HEK293T (cell line): ENCODE measurements at regions not wholly inside any gene's neighbourhood (a gene's known extent, or its start where the extent isn't known, plus 50 kb on each side); places are given as distances from the start of the nearest gene placed in this dataset.

Experiments
- CTCF ChIA-PET: fragments of 350-600 bp; formaldehyde crosslinking; extraction: SDS; loops from one replicate; lab custom pipeline; 2021; ENCODE audit warnings: antibody characterized with exemption, inconsistent platforms; lab: Yijun Ruan, JAX
- POLR2A ChIA-PET: fragments of 350-600 bp; formaldehyde crosslinking; extraction: SDS; loops from one replicate; lab custom pipeline; 2020; ENCODE audit warnings: antibody characterized with exemption, inconsistent platforms; lab: Yijun Ruan, JAX
- DNase-seq: peaks from one replicate; pipeline ENCODE4 v3.0.0; 2012; ENCODE audit warnings: mixed read lengths; ENCODE audit errors: extremely low spot score
- ARNT ChIP-seq: fragments of 450-650 bp; IDR thresholded peaks from 2 replicates; pipeline ENCODE4 v1.6.1; 2017; ENCODE audit warnings: mild to moderate bottlenecking
- BHLHE40 ChIP-seq: fragments of 450-650 bp; IDR thresholded peaks from 2 replicates; pipeline ENCODE4 v1.6.1; 2016; ENCODE audit warnings: mild to moderate bottlenecking, moderate library complexity, borderline replicate concordance
- CTBP1 ChIP-seq: fragments of 450-650 bp; IDR thresholded peaks from 2 replicates; pipeline ENCODE4 v1.6.1; 2016; ENCODE audit warnings: borderline replicate concordance
- ELF4 ChIP-seq: fragments of 450-650 bp; IDR thresholded peaks from 2 replicates; pipeline ENCODE4 v1.6.1; 2017; ENCODE audit warnings: antibody characterized with exemption
- FOXA1 ChIP-seq: fragments of 450-650 bp; IDR thresholded peaks from 2 replicates; pipeline ENCODE4 v1.6.1; 2016; ENCODE audit warnings: mild to moderate bottlenecking
- FOXK2 ChIP-seq: fragments of 450-650 bp; IDR thresholded peaks from 2 replicates; pipeline ENCODE4 v1.6.1; 2016; ENCODE audit warnings: mild to moderate bottlenecking
- FOXM1 ChIP-seq: fragments of 450-650 bp; IDR thresholded peaks from 2 replicates; pipeline ENCODE4 v1.6.1; 2017; ENCODE audit warnings: mild to moderate bottlenecking, borderline replicate concordance
- HDGF ChIP-seq: fragments of 450-650 bp; IDR thresholded peaks from 2 replicates; pipeline ENCODE4 v1.6.1; 2017; ENCODE audit warnings: antibody characterized with exemption, borderline replicate concordance
- L3MBTL2 ChIP-seq: fragments of 450-650 bp; conservative IDR thresholded peaks from 2 replicates; pipeline ENCODE4 v1.6.1; 2016; ENCODE audit warnings: mild to moderate bottlenecking
- LEF1 ChIP-seq: fragments of 450-650 bp; IDR thresholded peaks from 2 replicates; pipeline ENCODE4 v1.6.1; 2017; ENCODE audit warnings: mild to moderate bottlenecking, borderline replicate concordance
- NFRKB ChIP-seq: fragments of 450-650 bp; IDR thresholded peaks from 2 replicates; pipeline ENCODE4 v1.6.1; 2016; ENCODE audit warnings: mild to moderate bottlenecking, moderate library complexity
- SP1 ChIP-seq: fragments of 450-650 bp; IDR thresholded peaks from 2 replicates; pipeline ENCODE4 v1.6.1; 2017
- SUZ12 ChIP-seq: fragments of 450-650 bp; IDR thresholded peaks from 2 replicates; pipeline ENCODE4 v1.6.1; 2016; ENCODE audit warnings: mild to moderate bottlenecking
- TARDBP ChIP-seq: fragments of 450-650 bp; IDR thresholded peaks from 2 replicates; pipeline ENCODE4 v1.6.1; 2016
- ZNF384 ChIP-seq: fragments of 450-650 bp; IDR thresholded peaks from 2 replicates; pipeline ENCODE4 v1.6.1; 2016
- TF ChIP-seq, protein P1 (sequence below): fragments of 450-650 bp; IDR thresholded peaks from 2 replicates; pipeline ENCODE4 v1.6.1; 2016

DNA sequence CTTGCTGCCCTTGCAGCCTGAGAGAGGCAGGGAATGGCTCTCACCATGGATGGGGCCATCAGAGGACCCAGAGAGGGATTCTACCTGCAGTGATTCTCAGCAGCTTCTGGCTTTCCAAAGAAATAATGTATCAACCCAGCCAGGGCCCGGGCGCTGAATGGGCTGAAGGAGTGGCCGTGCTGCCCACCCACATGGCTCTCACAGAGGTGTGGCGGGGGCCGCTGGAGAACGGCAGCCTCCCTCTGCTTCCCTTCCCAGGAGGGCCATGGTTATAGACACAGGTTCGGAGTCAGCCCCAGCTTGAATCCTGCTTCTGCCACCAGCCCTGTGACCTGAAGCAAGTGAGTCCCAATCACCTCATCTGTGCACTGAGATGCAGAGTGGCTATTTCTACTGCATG, 82.7 kb downstream of the THAP12 start:
- no peak for TF ChIP-seq ELF4
- no peak for TF ChIP-seq SP1
- no peak for TF ChIP-seq SUZ12
- TF ChIP-seq LEF1: no peak

DNA sequence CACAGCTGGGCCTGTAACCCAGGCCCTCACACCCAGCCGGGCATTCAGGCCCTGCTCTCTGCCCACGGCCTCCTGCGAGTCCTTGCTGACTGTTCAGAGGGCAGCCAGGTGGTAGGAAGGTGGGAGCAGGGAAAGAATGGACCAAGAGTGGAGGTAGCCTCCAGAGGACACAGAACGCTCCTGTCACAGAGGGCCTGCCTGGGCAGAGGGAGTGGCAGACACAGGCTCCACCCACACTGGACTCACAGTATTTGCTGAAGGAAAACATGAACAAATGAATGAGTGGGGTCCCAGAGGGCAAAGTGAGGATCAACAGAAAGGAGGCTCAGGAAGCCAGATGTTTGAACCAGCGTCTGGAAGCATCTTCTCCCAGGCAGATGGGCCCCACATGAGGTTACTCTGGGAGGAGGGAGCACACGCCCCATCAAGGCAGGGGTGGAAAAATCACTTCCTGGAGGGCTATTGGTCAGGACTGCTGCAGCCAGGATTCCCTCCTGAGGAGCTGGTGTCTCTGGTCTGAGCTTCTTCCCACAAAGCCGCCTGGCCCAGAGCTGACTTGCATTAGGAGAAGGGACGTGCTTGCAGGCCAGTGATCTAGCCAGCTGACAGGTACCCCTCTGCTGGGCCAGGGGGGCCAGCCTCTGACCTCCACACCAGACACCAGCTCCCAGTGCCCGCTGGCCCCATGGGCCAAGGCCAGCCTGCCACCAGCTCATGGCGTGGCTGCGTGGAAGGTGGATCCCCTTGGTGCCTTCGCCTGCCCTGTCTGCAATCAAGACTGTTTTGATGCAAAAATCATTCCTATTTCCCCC, 84.0 kb downstream of the THAP12 start:
- no peak for TF ChIP-seq CTBP1
- TF ChIP-seq LEF1: no peak
- TF ChIP-seq NFRKB: no peak
- TF ChIP-seq, protein P1, sequence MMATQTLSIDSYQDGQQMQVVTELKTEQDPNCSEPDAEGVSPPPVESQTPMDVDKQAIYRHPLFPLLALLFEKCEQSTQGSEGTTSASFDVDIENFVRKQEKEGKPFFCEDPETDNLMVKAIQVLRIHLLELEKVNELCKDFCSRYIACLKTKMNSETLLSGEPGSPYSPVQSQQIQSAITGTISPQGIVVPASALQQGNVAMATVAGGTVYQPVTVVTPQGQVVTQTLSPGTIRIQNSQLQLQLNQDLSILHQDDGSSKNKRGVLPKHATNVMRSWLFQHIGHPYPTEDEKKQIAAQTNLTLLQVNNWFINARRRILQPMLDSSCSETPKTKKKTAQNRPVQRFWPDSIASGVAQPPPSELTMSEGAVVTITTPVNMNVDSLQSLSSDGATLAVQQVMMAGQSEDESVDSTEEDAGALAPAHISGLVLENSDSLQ: no peak
- TF ChIP-seq L3MBTL2: no peak
- TF ChIP-seq ARNT: no peak
- no peak for TF ChIP-seq HDGF
- TF ChIP-seq TARDBP: no peak
- no peak for TF ChIP-seq SUZ12
- no peak for TF ChIP-seq ELF4
- no peak for TF ChIP-seq FOXK2
- no peak for TF ChIP-seq FOXM1
- no peak for TF ChIP-seq ZNF384
- ChIA-PET POLR2A (no interaction called here), CTCF (interaction anchor here (1.0 kb wide), 1 partner anchor 89 kb away, joined by 3 read pairs; no protein-coding TSS in a partner anchor)
- DNase-seq: no peak

More for the DNA sequence above, 82.7 kb downstream of the THAP12 start:
- DNase-seq: no peak
- CTCF ChIA-PET: no interaction called here
- POLR2A ChIA-PET: no interaction called here

DNA sequence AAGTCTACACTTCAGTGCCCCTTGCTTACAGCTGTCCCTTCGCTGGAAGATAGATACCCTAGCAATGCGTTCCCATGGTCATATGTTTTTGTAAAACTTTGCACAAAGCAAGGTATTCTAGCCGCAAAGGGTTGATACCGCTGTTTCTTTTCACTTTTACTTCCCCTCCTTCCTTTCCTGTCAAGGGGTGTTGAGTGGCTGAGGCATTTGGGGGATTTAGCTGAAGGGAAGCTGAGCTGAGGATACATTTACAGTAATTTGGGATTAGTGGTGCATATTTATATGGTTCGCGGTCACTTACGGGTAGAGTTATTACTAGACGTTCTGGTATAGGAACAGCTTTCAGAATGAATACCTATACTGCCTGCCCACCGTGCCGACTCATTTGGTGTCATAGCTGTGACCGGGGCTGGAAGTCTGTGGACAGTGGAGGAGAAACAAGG, 86.9 kb upstream of the WNT11 start:
- DNase-seq: no peak
- TF ChIP-seq ELF4: no peak
- TF ChIP-seq NFRKB: no peak
- TF ChIP-seq TARDBP: no peak
- TF ChIP-seq LEF1: no peak
- no peak for TF ChIP-seq SP1
- TF ChIP-seq FOXA1: no peak
- TF ChIP-seq ZNF384: no peak
- no peak for TF ChIP-seq FOXK2
- TF ChIP-seq HDGF: no peak
- TF ChIP-seq L3MBTL2: no peak
- TF ChIP-seq ARNT: no peak
- no peak for TF ChIP-seq CTBP1
- POLR2A ChIA-PET: no interaction called here
- CTCF ChIA-PET: interaction anchor here (0.7 kb wide), 1 partner anchor 10 kb away, joined by 10 read pairs; no protein-coding TSS in a partner anchor

DNA sequence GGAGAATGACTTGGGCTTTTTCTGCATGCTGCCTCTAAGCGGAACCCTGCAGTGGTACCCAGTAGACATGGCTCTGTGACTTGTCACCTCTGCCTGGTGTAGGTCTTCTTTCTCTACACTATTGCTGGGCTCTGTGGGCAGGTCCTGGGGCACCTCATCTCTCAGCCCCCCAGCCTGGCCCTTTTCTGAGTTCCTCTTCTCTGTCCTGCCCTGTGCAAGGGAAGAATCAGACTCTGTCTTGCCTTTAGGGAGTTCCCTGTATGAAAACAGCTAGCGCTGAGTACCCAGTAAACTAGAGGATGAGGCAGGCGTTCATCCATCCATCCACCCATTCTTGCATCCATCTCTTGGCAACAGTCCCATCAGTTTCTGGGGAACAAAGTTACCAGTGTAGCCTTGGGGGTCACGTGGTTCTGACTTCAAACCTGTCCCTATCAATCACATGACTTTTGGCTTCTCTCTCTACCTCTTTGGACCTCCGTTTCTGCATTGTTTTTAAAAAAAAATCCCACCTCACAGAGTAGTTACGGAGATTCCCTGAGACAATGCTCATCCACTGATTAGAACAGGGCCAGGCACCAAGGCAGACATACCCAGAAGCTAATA, 86.4 kb upstream of the WNT11 start:
- ChIA-PET POLR2A (interaction anchor here (1.1 kb wide), 1 partner anchor 12 kb away, joined by 4 read pairs; no protein-coding TSS in a partner anchor), CTCF (interaction anchor here (0.7 kb wide), 1 partner anchor 11 kb away, joined by 10 read pairs; no protein-coding TSS in a partner anchor)
- no peak for TF ChIP-seq HDGF
- no peak for TF ChIP-seq CTBP1
- TF ChIP-seq ARNT: no peak
- no peak for TF ChIP-seq FOXA1
- TF ChIP-seq SUZ12: no peak
- TF ChIP-seq FOXK2: no peak
- no peak for TF ChIP-seq BHLHE40
- TF ChIP-seq ZNF384: no peak
- no peak for TF ChIP-seq TARDBP
- DNase-seq: no peak

DNA sequence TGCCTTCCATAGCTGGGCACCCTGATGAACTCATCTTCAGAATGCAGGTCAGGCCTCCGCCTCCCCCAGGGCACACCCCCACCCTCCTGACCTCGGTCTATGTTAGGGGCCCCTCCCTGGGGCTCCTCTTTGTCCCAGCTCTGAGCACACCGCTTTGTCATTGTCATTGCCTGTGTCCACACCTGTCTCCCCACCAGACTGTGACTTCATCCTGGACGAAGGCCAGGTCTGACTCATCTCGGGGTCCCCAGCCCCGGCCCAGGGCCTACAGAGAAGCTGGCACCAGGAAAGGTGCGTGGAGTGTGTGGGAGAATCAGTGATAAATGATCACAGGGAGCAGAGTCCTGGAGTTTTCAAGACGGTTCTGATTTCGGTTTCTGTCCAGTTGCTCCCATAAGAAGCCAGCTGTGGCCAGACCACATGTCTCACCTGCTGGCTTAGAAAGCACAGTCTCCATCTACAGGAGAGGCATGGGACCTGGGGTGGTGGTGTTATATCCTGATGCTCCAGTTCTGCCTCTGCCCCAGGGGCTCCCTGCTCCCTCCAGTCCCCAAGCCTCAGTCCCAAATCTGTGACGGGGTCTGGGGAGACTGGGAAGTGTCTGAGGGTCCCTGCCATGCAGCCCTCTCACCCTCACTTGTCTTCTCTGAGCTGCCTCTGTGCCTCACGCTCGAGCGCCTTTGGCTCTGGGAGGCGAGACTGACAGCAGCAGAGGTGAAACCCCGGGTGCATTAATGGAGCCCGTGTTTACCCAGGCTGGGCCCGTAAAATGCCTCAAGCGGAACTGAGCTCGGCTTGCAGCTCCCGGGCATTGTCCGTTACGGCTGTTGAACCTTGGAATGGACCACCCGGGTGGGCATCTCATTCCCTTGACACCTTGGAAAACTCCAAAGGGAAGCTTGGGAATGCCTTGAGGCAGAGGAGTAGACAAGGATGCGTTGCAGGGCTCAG, 85.5 kb upstream of the WNT11 start:
- no peak for TF ChIP-seq HDGF
- TF ChIP-seq FOXA1: no peak
- TF ChIP-seq FOXM1: no peak
- no peak for TF ChIP-seq BHLHE40
- no peak for TF ChIP-seq CTBP1
- TF ChIP-seq, protein P1: no peak
- TF ChIP-seq ZNF384: no peak
- no peak for TF ChIP-seq L3MBTL2
- no peak for TF ChIP-seq ELF4
- TF ChIP-seq LEF1: no peak
- no peak for TF ChIP-seq SUZ12
- TF ChIP-seq NFRKB: no peak
- no peak for TF ChIP-seq SP1
- TF ChIP-seq FOXK2: no peak
- no peak for TF ChIP-seq TARDBP
- CTCF ChIA-PET: no interaction called here
- no peak for DNase-seq
- POLR2A ChIA-PET: interaction anchor here (1.1 kb wide), 1 partner anchor 11 kb away, joined by 4 read pairs; no protein-coding TSS in a partner anchor
